Liver (tissue), 8 donors: ENCODE measurements at regions not wholly inside any gene's neighbourhood (a gene's known extent, or its start where the extent isn't known, plus 50 kb on each side); places are given as distances from the start of the nearest gene placed in this dataset.

Experiments
- DNase-seq: peaks from one replicate; pipeline ENCODE4 v3.0.0-alpha.2; 2017; ENCODE audit warnings: low spot score
- H3K27ac ChIP-seq, 2 donors: one replicate each; pipeline ENCODE4 v1.7.0; 2013; ENCODE audit warnings: inconsistent platforms in 2 of 2, low read length in 2 of 2, control low read depth in 1 of 2, low read depth in 1 of 2, mild to moderate bottlenecking in 1 of 2
- H3K27me3 ChIP-seq, 4 donors: one replicate each; pipeline versions ENCODE4 v1.6.1 to v1.7.0; 2013; ENCODE audit warnings: low read length in 3 of 4, inconsistent platforms in 1 of 4, mild to moderate bottlenecking in 1 of 4, moderate library complexity in 1 of 4; ENCODE audit not compliant: control insufficient read depth in 4 of 4, insufficient read depth in 4 of 4
- H3K36me3 ChIP-seq, 4 donors: one replicate each; pipeline versions ENCODE4 v1.6.1 to v1.7.0; 2013; ENCODE audit warnings: low read length in 3 of 4, mild to moderate bottlenecking in 3 of 4, low read depth in 1 of 4, moderate library complexity in 1 of 4; ENCODE audit not compliant: control insufficient read depth in 4 of 4, insufficient read depth in 3 of 4
- H3K4me1 ChIP-seq, 4 donors: one replicate each; pipeline versions ENCODE4 v1.6.1 to v1.7.0; 2013; ENCODE audit warnings: low read length in 3 of 4, mild to moderate bottlenecking in 3 of 4, moderate library complexity in 1 of 4; ENCODE audit not compliant: control insufficient read depth in 4 of 4, insufficient read depth in 4 of 4
- H3K4me3 ChIP-seq, 3 donors: one replicate each; pipeline versions ENCODE4 v1.6.1 to v1.7.0; 2013; ENCODE audit warnings: low read length in 3 of 3, control low read depth in 1 of 3, low read depth in 1 of 3, mild to moderate bottlenecking in 1 of 3
- H3K9ac ChIP-seq, 2 donors: one replicate each; pipeline ENCODE4 v1.7.0; 2013; ENCODE audit warnings: low read length in 2 of 2, mild to moderate bottlenecking in 2 of 2, moderate library complexity in 2 of 2, control low read depth in 1 of 2, low read depth in 1 of 2
- H3K9me3 ChIP-seq, 4 donors: one replicate each; pipeline versions ENCODE4 v1.6.1 to v1.7.0; 2013; ENCODE audit warnings: low read length in 3 of 4; ENCODE audit not compliant: control insufficient read depth in 4 of 4
- ATF3 ChIP-seq: IDR thresholded peaks from 2 replicates; pipeline ENCODE4 v1.6.1; 2016; ENCODE audit warnings: antibody characterized with exemption
- CTCF ChIP-seq: fragments of 150-350 bp; IDR thresholded peaks from 2 replicates; pipeline ENCODE4 v1.5.1; 2017; ENCODE audit warnings: improper control_type of control experiment, low read depth, low read length; ENCODE audit not compliant: missing input control
- EGR1 ChIP-seq, 2 donors: IDR thresholded peaks; 2 replicates each; pipeline ENCODE4 v1.6.1; 2016 to 2018; ENCODE audit warnings: antibody characterized with exemption in 2 of 2, low read depth in 2 of 2
- FOXA1 ChIP-seq: IDR thresholded peaks from 2 replicates; pipeline ENCODE4 v1.6.1; 2016; ENCODE audit warnings: antibody characterized with exemption
- FOXA2 ChIP-seq: IDR thresholded peaks from 2 replicates; pipeline ENCODE4 v1.6.1; 2016; ENCODE audit warnings: antibody characterized with exemption
- GABPA ChIP-seq, 2 donors: IDR thresholded peaks in 1 of 2; conservative IDR thresholded peaks in 1 of 2; 2 replicates each; pipeline ENCODE4 v1.6.1; 2016; ENCODE audit warnings: antibody characterized with exemption in 2 of 2, mild to moderate bottlenecking in 1 of 2, moderate library complexity in 1 of 2
- HNF4A ChIP-seq, 2 donors: conservative IDR thresholded peaks; 2 replicates each; pipeline ENCODE4 v1.6.1; 2016; ENCODE audit warnings: antibody characterized with exemption in 2 of 2, mild to moderate bottlenecking in 2 of 2
- HNF4G ChIP-seq: IDR thresholded peaks from 2 replicates; pipeline ENCODE4 v1.6.1; 2016; ENCODE audit warnings: antibody characterized with exemption
- JUND ChIP-seq, 2 donors: IDR thresholded peaks; 2 replicates each; pipeline ENCODE4 v1.6.1; 2016; ENCODE audit warnings: antibody characterized with exemption in 2 of 2
- MAX ChIP-seq: IDR thresholded peaks from 2 replicates; pipeline ENCODE4 v1.6.1; 2016; ENCODE audit warnings: antibody characterized with exemption
- NR2F2 ChIP-seq: IDR thresholded peaks from 2 replicates; pipeline ENCODE4 v1.6.1; 2016; ENCODE audit warnings: antibody characterized with exemption
- RAD21 ChIP-seq, 2 donors: IDR thresholded peaks; 2 replicates each; pipeline ENCODE4 v1.6.1; 2016; ENCODE audit warnings: antibody characterized with exemption in 2 of 2, mild to moderate bottlenecking in 2 of 2
- REST ChIP-seq: IDR thresholded peaks from 2 replicates; pipeline ENCODE4 v1.6.1; 2016; ENCODE audit warnings: antibody characterized with exemption, mild to moderate bottlenecking
- RXRA ChIP-seq, 2 donors: IDR thresholded peaks; 2 replicates each; pipeline ENCODE4 v1.6.1; 2017 to 2018; ENCODE audit warnings: antibody characterized with exemption in 2 of 2, mild to moderate bottlenecking in 1 of 2
- SP1 ChIP-seq: IDR thresholded peaks from 2 replicates; pipeline ENCODE4 v1.6.1; 2018; ENCODE audit warnings: antibody characterized with exemption, mild to moderate bottlenecking
- TAF1 ChIP-seq: conservative IDR thresholded peaks from 2 replicates; pipeline ENCODE4 v1.6.1; 2016; ENCODE audit warnings: antibody characterized with exemption, mild to moderate bottlenecking
- YY1 ChIP-seq: IDR thresholded peaks from 2 replicates; pipeline ENCODE4 v1.6.1; 2016; ENCODE audit warnings: antibody characterized with exemption, mild to moderate bottlenecking
- ZBTB33 ChIP-seq: IDR thresholded peaks from 2 replicates; pipeline ENCODE4 v1.6.1; 2016; ENCODE audit warnings: antibody characterized with exemption
- WGBS: extraction: QIAGEN DNeasy Blood & Tissue Kit; methylation state at CpG from one replicate; pipeline ENCODE4 v1.1.7; 2013; 5-methylcytosine and 5-hydroxymethylcytosine counted together
- donor health status: healthy.
- donor health status: healthy.
- donor health status: healthy.
- donor health status: healthy.
- donor health status: healthy.

GRCh38 chr6:86832686-86833085 lies 104.6 kb upstream of the HTR1E start:
- Histone ChIP-seq H3K27me3 (no peaks in the 10 kb centered on the region), H3K4me3 (no peak overlapping the region), H3K27ac (no peak overlapping the region), H3K36me3 (no peaks in the 10 kb centered on the region), H3K9ac (no peak overlapping the region), H3K4me1 (peaks cover 0 to 2% (median 0%) of the 10 kb centered on the region in 4 donors), H3K9me3 (no peaks in the 10 kb centered on the region)
- no peak for DNase-seq
- no peak for TF ChIP-seq REST
- peak; percentile 13 to 21 for TF ChIP-seq RXRA (IDR thresholded peaks at IDR 0.05)

GRCh38 chr6:86825436-86825835 lies 111.9 kb upstream of the HTR1E start:
- no peak for DNase-seq
- Histone ChIP-seq H3K4me3 (no peak overlapping the region), H3K9me3 (no peaks in the 10 kb centered on the region), H3K9ac (no peak overlapping the region), H3K27me3 (no peaks in the 10 kb centered on the region), H3K27ac (peak overlapping the region in 1 of 2 donors; percentile 1), H3K4me1 (peaks cover 0 to 7% (median 2%) of the 10 kb centered on the region in 4 donors), H3K36me3 (no peaks in the 10 kb centered on the region)
- WGBS, result 23% methylated on average over 3 of the region's 3 CpGs
- peak; percentile 20 to 41 for TF ChIP-seq RAD21 (IDR thresholded peaks at IDR 0.05)
- peak; percentile 80 for TF ChIP-seq YY1
- TF ChIP-seq RXRA (IDR thresholded peaks at IDR 0.05), result peak; percentile 93 to 96
- peak; percentile 60 for TF ChIP-seq ZBTB33
- no peak for TF ChIP-seq CTCF
- no peak for TF ChIP-seq TAF1
- TF ChIP-seq SP1, result peak; percentile 96
- TF ChIP-seq JUND (IDR thresholded peaks at IDR 0.05), result peak; percentile 13 to 54
- TF ChIP-seq REST, result peak; percentile 71
- no peak for TF ChIP-seq GABPA (IDR thresholded peaks at IDR 0.05 in 1 of 2, conservative IDR thresholded peaks at IDR 0.05 in 1 of 2)
- peak; percentile 74 for TF ChIP-seq HNF4G
- TF ChIP-seq FOXA2, result peak; percentile 67
- peak; percentile 50 for TF ChIP-seq MAX
- peak; percentile 37 for TF ChIP-seq FOXA1
- no peak for TF ChIP-seq NR2F2
- peak; percentile 94 to 96 for TF ChIP-seq HNF4A (conservative IDR thresholded peaks at IDR 0.05)
- TF ChIP-seq ATF3, result no peak
- peak in 1 of 2 donors; percentile 40 for TF ChIP-seq EGR1 (IDR thresholded peaks at IDR 0.05; ENCODE audit: low read depth in 2 of 2)
